Left renal pelvis (tissue), 4 donors: ENCODE measurements at regions not wholly inside any gene's neighbourhood (a gene's known extent, or its start where the extent isn't known, plus 50 kb on each side); places are given as distances from the start of the nearest gene placed in this dataset.
A peak's percentile ranks its signal among the peaks of the same experiment; 100 is the strongest.

Experiments
- DNase-seq, 4 donors: peaks; one replicate each; pipeline ENCODE4 v3.0.0-alpha.2; 2013; ENCODE audit warnings: low read depth in 4 of 4, low spot score in 3 of 4

DNA sequence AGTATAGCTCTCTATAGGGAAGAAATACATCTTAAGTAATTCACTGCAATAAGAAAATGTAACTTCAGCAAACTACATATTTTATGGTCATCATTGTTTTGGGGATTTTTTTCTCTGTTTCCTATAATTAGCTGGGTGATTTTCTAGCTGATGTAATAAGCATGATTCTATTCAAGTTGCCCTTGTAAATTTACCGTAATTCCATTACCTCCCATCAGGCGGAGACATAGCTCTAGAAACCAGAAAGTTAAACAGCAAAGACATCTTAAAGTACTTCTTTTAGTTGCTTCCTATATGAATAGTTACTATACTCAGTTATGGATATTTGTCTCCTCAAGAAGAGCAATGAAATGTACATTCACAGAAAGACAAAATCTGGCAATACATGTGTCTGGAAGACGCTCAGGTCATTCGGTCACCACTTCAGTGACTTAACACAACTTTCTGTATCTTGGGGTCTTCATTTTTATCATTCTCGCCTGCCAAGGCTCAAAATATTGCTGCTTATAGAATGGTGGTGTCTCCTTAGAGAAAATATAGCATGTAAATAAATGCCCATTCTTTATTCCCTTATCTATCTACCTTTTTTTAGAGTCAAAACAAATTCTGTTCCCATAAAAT lies 239.9 kb upstream of the ZC3H12C start:
- peak in 3 of 4 donors; percentile 20 to 31 (median 29) for DNase-seq

- no peak for DNase-seq
These were observed 238.5 kb upstream of the ZC3H12C start for GRCh38 chr11:109854731-109855130.

DNA sequence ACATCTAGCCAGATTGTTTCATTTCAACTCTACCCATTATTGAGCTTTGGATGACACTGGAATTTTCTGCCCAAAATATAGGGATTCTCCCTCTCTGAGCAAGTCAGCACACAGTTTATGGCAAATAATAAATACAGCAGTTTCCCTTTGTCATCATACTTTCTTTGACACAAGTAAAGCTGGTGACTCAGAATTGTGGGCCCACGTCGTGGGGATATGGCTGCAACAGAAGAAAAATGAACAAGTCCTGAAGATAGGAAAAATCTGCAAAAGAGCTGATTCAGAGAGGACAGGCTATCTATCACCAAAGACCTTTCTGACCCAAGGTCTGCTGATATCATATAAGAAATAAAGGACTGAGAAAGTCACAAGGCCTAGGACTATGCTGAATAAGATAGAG lies 236.3 kb upstream of the ZC3H12C start:
- DNase-seq: no peak

DNA sequence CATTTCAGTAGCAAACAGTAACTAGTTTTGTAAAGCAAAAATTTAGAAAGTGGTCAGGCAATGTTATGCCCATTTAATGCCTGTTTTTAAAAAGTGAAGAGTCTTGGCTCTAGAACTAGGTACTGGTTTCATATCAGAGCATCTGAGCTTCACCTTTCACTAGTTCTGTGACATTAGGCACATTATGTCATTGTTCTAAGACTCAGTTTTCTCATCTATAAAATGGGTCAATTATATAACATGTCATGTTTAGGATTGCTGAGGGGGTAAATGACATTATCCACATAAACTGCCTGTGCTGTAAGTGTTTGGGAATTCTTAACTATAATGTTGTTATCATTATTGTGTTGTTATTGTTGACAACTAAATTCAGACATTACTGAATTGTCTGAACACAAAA lies 235.6 kb upstream of the ZC3H12C start:
- DNase-seq: no peak

- no peak for DNase-seq
These were observed 235.0 kb upstream of the ZC3H12C start for GRCh38 chr11:109858152-109858551.

- DNase-seq: no peak
These were observed 234.0 kb upstream of the ZC3H12C start for GRCh38 chr11:109859045-109859724.

GRCh38 chr11:109862835-109863234 lies 230.4 kb upstream of the ZC3H12C start:
- DNase-seq: no peak

- DNase-seq: no peak
These were observed 229.0 kb upstream of the ZC3H12C start for GRCh38 chr11:109864151-109864661.

GRCh38 chr11:109864834-109865547 lies 228.2 kb upstream of the ZC3H12C start:
- DNase-seq: no peak

- no peak for DNase-seq
These were observed 227.5 kb upstream of the ZC3H12C start for GRCh38 chr11:109865548-109866186.

DNA sequence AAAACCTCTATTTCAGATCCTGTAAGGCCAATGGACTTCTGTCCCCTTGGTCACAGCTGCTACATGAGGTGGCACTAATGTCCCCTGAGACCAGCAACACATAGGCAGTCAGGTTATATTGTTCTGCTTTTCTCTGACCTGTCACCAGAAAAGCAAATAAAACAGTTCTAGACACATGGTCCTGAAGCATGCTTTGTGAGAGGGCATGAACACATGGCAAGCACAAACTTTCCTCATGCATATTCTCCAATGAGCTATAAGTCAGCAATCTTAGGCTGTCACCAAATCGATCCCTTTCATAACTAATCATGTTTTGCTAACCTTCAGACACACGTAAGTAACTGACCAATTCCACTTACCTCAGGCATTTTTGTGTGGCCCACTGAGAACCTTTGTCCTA lies 225.4 kb upstream of the ZC3H12C start:
- no peak for DNase-seq

DNA sequence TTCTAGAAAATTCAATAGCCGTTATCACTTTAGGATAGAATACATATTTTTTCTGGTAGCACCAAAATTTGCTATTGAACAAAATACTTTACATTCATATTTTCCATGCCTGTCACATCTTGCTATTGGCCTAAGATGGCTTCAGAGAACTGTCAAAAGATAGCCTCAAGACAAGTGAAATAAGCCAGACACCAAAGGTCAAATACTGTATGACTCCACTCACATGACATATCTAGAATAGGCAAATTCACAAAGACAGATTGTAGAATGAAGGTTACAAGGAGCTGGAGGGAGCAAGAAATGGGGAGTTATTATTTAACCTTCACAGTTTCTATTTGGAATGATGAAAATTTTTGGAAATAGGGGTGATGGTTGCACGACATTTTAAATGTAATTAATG lies 223.7 kb upstream of the ZC3H12C start:
- DNase-seq: no peak

- DNase-seq: no peak
These were observed 222.9 kb upstream of the ZC3H12C start for GRCh38 chr11:109870297-109870696.

DNA sequence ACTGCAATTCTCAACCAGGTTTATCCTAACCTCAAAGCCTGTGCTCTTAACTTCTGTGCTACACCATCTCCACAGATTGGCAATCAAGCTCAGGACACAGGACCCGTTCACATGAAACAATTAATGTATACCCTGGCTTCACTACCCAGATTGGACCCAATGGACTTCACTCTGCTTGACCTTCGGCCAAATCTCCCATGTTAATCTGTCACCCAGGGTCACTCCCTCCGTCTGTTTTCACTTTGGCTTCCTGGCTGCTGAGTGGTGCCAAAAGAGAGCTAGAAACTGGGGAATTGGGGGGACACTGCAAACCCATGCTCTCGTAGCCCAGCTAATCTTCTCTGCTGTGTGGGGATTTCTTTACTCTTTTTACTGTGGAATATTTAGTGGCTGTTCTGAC lies 216.1 kb upstream of the ZC3H12C start:
- no peak for DNase-seq

GRCh38 chr11:109884501-109884900 lies 208.7 kb upstream of the ZC3H12C start:
- DNase-seq: no peak

GRCh38 chr11:109885006-109885405 lies 208.2 kb upstream of the ZC3H12C start:
- DNase-seq: no peak

- DNase-seq: no peak
These were observed 200.8 kb upstream of the ZC3H12C start for GRCh38 chr11:109892321-109892794.

GRCh38 chr11:109894242-109894641 lies 198.9 kb upstream of the ZC3H12C start:
- no peak for DNase-seq

- no peak for DNase-seq
These were observed 194.6 kb upstream of the ZC3H12C start for GRCh38 chr11:109898592-109898991.

DNA sequence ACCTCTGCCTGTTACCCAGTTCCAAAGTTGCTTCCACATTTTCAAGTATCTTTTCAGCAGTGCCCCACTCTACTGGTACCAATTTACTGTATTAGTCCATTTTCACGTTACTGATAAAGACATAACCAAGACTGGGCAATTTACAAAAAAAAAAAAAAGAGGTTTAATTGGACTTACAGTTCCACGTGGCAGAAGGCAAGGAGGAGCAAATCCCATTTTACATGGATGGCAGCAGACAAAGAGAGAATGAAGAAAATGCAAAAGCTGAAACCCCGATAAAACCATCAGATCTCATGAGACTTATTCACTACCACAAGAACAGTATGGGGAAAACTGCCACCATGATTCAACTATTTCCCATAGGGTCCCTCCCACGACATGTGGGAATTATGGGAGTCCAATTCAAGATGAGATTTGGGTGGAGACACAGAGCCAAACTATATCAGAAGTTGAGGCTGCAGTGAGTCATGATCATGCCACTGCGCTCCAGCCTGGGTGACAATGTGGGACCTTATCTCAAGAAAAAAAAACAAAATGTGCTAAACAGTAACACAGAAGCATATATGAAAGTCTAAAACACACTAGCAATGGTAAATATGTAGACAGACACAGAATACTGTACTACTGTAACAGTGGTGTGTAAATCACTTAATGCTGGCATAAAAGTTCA lies 190.3 kb upstream of the ZC3H12C start:
- DNase-seq: no peak

- no peak for DNase-seq
These were observed 181.7 kb upstream of the ZC3H12C start for GRCh38 chr11:109911488-109911887.
